ENCODE measurements at regions not wholly inside any gene's neighbourhood (a gene's known extent, or its start where the extent isn't known, plus 50 kb on each side); places are given as distances from the start of the nearest gene placed in this dataset.

- DNase-seq (ENCODE audit: low spot score): no peak
- Histone ChIP-seq H3K27ac (ENCODE audit: poor library complexity, severe bottlenecking) (no peak overlapping the region), H3K27me3 (ENCODE audit: insufficient read depth, poor library complexity, severe bottlenecking) (peaks cover 19% of the 10 kb centered on the region), H3K4me1 (ENCODE audit: insufficient read depth, poor library complexity, severe bottlenecking) (no peaks in the 10 kb centered on the region), H3K4me3 (ENCODE audit: severe bottlenecking) (no peak overlapping the region), H3K9me3 (ENCODE audit: severe bottlenecking) (no peaks in the 10 kb centered on the region), H3K36me3 (ENCODE audit: low read depth) (no peaks in the 10 kb centered on the region)
- ATAC-seq (ENCODE audit: low read depth): no peak
- TF ChIP-seq CTCF (IDR thresholded peaks at IDR 0.05; ENCODE audit: poor library complexity, severe bottlenecking): no peak
Observed at GRCh38 chr5:166279828-166280227, 2011.6 kb upstream of the WWC1 start.

GRCh38 chr5:166281433-166281832 is 2010.0 kb upstream of the WWC1 start:
- peaks cover 13% of the 10 kb centered on the region for H3K27me3 ChIP-seq (ENCODE audit: insufficient read depth, poor library complexity, severe bottlenecking)
- no peak overlapping the region for H3K4me3 ChIP-seq (ENCODE audit: severe bottlenecking)
- no peaks in the 10 kb centered on the region for H3K4me1 ChIP-seq (ENCODE audit: insufficient read depth, poor library complexity, severe bottlenecking)
- H3K9me3 ChIP-seq (ENCODE audit: severe bottlenecking): no peaks in the 10 kb centered on the region
- no peak overlapping the region for H3K27ac ChIP-seq (ENCODE audit: poor library complexity, severe bottlenecking)
- ATAC-seq (ENCODE audit: low read depth) (no peak), DNase-seq (ENCODE audit: low spot score) (no peak)
- H3K36me3 ChIP-seq (ENCODE audit: low read depth): no peaks in the 10 kb centered on the region
- TF ChIP-seq CTCF (IDR thresholded peaks at IDR 0.05; ENCODE audit: poor library complexity, severe bottlenecking): no peak

GRCh38 chr5:166282939-166283338 is 2008.5 kb upstream of the WWC1 start:
- ATAC-seq (ENCODE audit: low read depth) (no peak), DNase-seq (ENCODE audit: low spot score) (no peak)
- Histone ChIP-seq H3K27me3 (ENCODE audit: insufficient read depth, poor library complexity, severe bottlenecking) (peaks cover 8% of the 10 kb centered on the region), H3K36me3 (ENCODE audit: low read depth) (no peaks in the 10 kb centered on the region), H3K27ac (ENCODE audit: poor library complexity, severe bottlenecking) (no peak overlapping the region), H3K4me3 (ENCODE audit: severe bottlenecking) (no peak overlapping the region), H3K9me3 (ENCODE audit: severe bottlenecking) (no peaks in the 10 kb centered on the region), H3K4me1 (ENCODE audit: insufficient read depth, poor library complexity, severe bottlenecking) (no peaks in the 10 kb centered on the region)
- TF ChIP-seq CTCF (IDR thresholded peaks at IDR 0.05; ENCODE audit: poor library complexity, severe bottlenecking): no peak

GRCh38 chr5:166285361-166285760 is 2006.1 kb upstream of the WWC1 start:
- H3K36me3 ChIP-seq (ENCODE audit: low read depth): no peaks in the 10 kb centered on the region
- no peak overlapping the region for H3K27ac ChIP-seq (ENCODE audit: poor library complexity, severe bottlenecking)
- DNase-seq (ENCODE audit: low spot score): no peak

More at GRCh38 chr5:166285361-166285760, 2006.1 kb upstream of the WWC1 start:
- peak; percentile 42; the same call in 1 of the 3 replicates for ATAC-seq (ENCODE audit: low read depth)
- Histone ChIP-seq H3K4me1 (ENCODE audit: insufficient read depth, poor library complexity, severe bottlenecking) (no peaks in the 10 kb centered on the region), H3K27me3 (ENCODE audit: insufficient read depth, poor library complexity, severe bottlenecking) (peaks cover 8% of the 10 kb centered on the region), H3K4me3 (ENCODE audit: severe bottlenecking) (no peak overlapping the region), H3K9me3 (ENCODE audit: severe bottlenecking) (no peaks in the 10 kb centered on the region)
- no peak for TF ChIP-seq CTCF (IDR thresholded peaks at IDR 0.05; ENCODE audit: poor library complexity, severe bottlenecking)
